Adrenal gland (tissue), 9 donors: ENCODE measurements at regions not wholly inside any gene's neighbourhood (a gene's known extent, or its start where the extent isn't known, plus 50 kb on each side); places are given as distances from the start of the nearest gene placed in this dataset.

ENCODE experiments used
- DNase-seq, 7 donors: peaks; one replicate each; pipeline ENCODE4 v3.0.0-alpha.2; 2019 to 2020
- H3K27ac ChIP-seq, 5 donors: fragments of 200-600 bp; sonication (generic) in 4 of 5; 1 replicate in 3 of 5; 2 replicates in 2 of 5; pipeline versions ENCODE4 v1.5.1 to v1.8.0; 2016 to 2020; ENCODE audit warnings: mild to moderate bottlenecking in 1 of 5
- H3K27me3 ChIP-seq: fragments of 200-600 bp; 2 replicates; pipeline ENCODE4 v1.8.0; 2021
- H3K36me3 ChIP-seq, 2 donors: fragments of 200-600 bp; replicated peaks in 1 of 2; 1 replicate in 1 of 2; 2 replicates in 1 of 2; pipeline versions ENCODE4 v1.5.1 to v1.8.0; 2018 to 2022
- H3K4me1 ChIP-seq, 2 donors: fragments of 200-600 bp; replicated peaks in 1 of 2; 1 replicate in 1 of 2; 2 replicates in 1 of 2; pipeline versions ENCODE4 v1.5.1 to v1.8.0; 2018 to 2021
- H3K4me3 ChIP-seq, 4 donors: fragments of 200-600 bp; sonication (generic) in 3 of 4; one replicate each; pipeline ENCODE4 v1.5.1; 2016 to 2018
- H3K9me3 ChIP-seq, 3 donors: fragments of 200-600 bp; sonication (generic) in 1 of 3; replicated peaks in 1 of 3; 1 replicate in 2 of 3; 2 replicates in 1 of 3; pipeline versions ENCODE4 v1.5.1 to v1.8.0; 2016 to 2021
- POLR2A ChIP-seq, 2 donors: fragments of 450-650 bp; IDR thresholded peaks; one replicate each; pipeline ENCODE4 v1.6.1; 2017; ENCODE audit warnings: antibody characterized with exemption in 2 of 2, mild to moderate bottlenecking in 2 of 2, moderate library complexity in 1 of 2
- WGBS, 4 donors: extraction: QIAGEN DNeasy Blood & Tissue Kit in 2 of 4; methylation state at CpG; one replicate each; pipeline versions ENCODE4 v1.1.5 to v1.1.7; 2013 to 2017; 5-methylcytosine and 5-hydroxymethylcytosine counted together
- intact Hi-C, 2 donors: fragments of 100-400 bp; cut with DNase I; formaldehyde crosslinking; loops; one replicate each; pipeline versions ENCODE4 v1.14.1 to v1.15.0; 2022 to 2023
- TF ChIP-seq, protein P1 (sequence below), 6 experiments: fragments of 450-650 bp in 4 of 6; fragments of 200-600 bp in 2 of 6; sonication (generic) in 1 of 6; IDR thresholded peaks; 1 replicate in 5 of 6; 2 replicates in 1 of 6; pipeline versions ENCODE4 v1.5.1 to v1.8.0; 2016 to 2021; ENCODE audit warnings: antibody characterized with exemption in 6 of 6, mild to moderate bottlenecking in 2 of 6, moderate library complexity in 1 of 6
- donor health status: healthy with polysubstance abuse.
- donor health status: Bipolar disorder and iron deficiency.
- donor health status: DM: yes; HTN: yes; CAD: no.
- donor health status: DM: no; HTN: no; CAD: no.
- donor health status: DM: no; HTN: no; CAD: no.

DNA sequence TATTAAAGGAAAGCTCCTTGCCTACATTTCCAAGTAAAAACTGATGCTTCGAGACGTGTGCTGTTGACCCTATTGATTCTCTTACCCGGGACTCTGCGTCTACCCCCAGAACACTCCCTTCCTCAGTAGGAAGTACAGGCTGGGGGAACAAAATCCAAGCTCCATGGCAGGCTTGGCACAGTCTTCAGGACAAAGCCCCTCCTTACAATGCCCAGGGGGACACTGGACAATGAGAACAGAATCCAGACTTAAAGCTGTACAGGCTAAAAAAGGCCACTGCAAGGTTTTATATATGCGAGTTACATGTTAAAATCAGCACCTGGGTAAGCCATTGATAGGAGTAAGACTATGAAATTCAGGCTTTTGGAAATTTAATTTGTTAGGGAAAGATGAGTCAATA, 250.6 kb upstream of the DAPK1 start:
- Histone ChIP-seq H3K36me3 (no peaks in the 10 kb centered on the region), H3K4me3 (no peak overlapping the region), H3K27me3 (no peaks in the 10 kb centered on the region), H3K27ac (no peak overlapping the region), H3K4me1 (no peaks in the 10 kb centered on the region), H3K9me3 (no peaks in the 10 kb centered on the region)
- WGBS, 4 donors, result 84 to 91% (median 89%) methylated on average over 5 of the region's 5 CpGs
- intact Hi-C loops, result no loop called here
- TF ChIP-seq POLR2A (IDR thresholded peaks at IDR 0.05), result no peak
- TF ChIP-seq, protein P1, sequence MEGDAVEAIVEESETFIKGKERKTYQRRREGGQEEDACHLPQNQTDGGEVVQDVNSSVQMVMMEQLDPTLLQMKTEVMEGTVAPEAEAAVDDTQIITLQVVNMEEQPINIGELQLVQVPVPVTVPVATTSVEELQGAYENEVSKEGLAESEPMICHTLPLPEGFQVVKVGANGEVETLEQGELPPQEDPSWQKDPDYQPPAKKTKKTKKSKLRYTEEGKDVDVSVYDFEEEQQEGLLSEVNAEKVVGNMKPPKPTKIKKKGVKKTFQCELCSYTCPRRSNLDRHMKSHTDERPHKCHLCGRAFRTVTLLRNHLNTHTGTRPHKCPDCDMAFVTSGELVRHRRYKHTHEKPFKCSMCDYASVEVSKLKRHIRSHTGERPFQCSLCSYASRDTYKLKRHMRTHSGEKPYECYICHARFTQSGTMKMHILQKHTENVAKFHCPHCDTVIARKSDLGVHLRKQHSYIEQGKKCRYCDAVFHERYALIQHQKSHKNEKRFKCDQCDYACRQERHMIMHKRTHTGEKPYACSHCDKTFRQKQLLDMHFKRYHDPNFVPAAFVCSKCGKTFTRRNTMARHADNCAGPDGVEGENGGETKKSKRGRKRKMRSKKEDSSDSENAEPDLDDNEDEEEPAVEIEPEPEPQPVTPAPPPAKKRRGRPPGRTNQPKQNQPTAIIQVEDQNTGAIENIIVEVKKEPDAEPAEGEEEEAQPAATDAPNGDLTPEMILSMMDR (IDR thresholded peaks at IDR 0.05), result no peak
- no peak for DNase-seq

DNA sequence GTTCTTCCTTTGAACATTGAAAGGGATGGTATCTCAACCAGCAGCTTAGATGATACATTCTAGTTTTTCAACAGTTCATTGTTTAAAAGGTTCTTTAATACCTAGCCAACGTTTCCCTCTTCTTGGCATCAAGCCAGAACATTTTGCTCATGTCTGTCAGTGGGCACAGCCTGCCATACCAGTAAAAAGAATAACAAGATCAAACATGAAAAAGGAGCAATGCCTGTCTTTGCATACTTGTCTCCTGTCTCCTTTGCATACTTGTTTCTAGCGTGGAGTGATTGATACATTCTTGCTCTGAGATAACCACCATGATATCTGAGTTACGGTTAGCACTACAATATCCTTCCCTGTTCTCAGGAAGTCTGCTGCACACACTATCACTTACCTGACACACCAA, 248.6 kb upstream of the DAPK1 start:
- DNase-seq, result no peak
- no peaks in the 10 kb centered on the region for H3K4me1 ChIP-seq
- no peaks in the 10 kb centered on the region for H3K9me3 ChIP-seq
- no peaks in the 10 kb centered on the region for H3K27me3 ChIP-seq
- no peak for TF ChIP-seq POLR2A (IDR thresholded peaks at IDR 0.05)
- TF ChIP-seq, protein P1 (IDR thresholded peaks at IDR 0.05), result no peak
- WGBS, 4 donors, result 61 to 68% (median 64%) methylated on average over 3 of the region's 3 CpGs
- no peak overlapping the region for H3K27ac ChIP-seq
- no peak overlapping the region for H3K4me3 ChIP-seq
- intact Hi-C loops, result no loop called here
- H3K36me3 ChIP-seq, result no peaks in the 10 kb centered on the region

DNA sequence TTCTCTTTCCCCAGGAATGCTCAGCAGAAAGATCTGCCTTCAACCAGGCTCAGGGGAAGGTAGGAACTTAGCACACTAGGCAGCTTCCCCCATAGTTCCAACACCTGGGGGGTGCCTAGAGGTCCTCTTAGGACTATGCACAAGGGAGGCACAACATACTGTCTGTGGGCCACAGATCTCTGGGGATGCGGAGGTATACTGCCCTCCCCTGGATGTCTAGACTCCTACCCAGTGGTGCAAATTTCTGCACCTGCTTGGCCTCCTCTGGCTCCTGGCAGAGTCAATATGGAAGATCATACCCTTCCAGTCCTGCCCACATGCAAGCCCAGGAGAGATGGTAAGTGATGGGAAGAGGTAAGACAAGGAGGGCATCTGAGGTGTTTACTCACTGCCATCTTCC, 247.5 kb upstream of the DAPK1 start:
- 71 to 93% (median 90%) methylated on average over 1 of the region's 1 CpG for WGBS, 4 donors
- H3K36me3 ChIP-seq, result no peaks in the 10 kb centered on the region
- intact Hi-C loops, result no loop called here

DNA sequence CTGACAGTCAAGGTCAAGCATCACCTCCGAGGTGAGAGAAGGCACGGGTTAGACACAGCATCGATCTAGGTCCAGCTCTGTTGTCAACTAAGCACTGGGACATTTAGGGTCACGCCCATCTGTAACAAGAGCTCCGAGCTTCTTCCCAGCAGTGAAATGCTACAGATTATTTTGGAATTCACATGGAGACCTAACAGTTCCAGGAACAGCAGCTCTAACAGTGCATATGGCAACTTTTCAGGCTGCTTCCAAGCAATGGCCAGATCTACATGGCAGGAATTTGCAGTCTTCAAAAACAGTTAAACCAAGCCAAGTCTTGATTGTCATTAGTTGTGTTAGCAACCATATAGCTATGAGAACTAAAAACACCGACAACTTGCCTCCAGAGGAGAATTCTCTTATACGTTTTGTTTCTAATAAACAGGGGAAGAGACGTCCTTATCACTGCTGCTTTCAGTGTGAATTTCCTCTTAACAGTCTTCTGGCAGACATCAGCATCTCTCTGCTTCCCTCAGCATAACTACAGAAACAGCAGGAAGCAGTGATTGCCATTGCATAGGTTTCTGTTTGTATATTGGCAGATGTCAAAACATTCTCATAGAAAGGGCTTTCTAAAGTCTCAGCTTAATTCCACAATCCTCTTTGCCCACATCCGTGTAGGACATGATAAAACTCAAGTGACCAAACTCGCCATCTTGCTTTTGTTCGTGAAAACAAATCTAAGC, 242.1 kb upstream of the DAPK1 start:
- Histone ChIP-seq H3K36me3 (no peaks in the 10 kb centered on the region), H3K4me3 (no peak overlapping the region), H3K4me1 (no peaks in the 10 kb centered on the region), H3K27me3 (no peaks in the 10 kb centered on the region), H3K9me3 (no peaks in the 10 kb centered on the region), H3K27ac (no peak overlapping the region)
- no peak for TF ChIP-seq POLR2A (IDR thresholded peaks at IDR 0.05)
- TF ChIP-seq, protein P1 (IDR thresholded peaks at IDR 0.05), result no peak
- DNase-seq, result no peak
- WGBS, 4 donors, result 65 to 74% (median 70%) methylated on average over 11 of the region's 11 CpGs
- intact Hi-C loops, result no loop called here

More for the DNA sequence above, 247.5 kb upstream of the DAPK1 start:
- Histone ChIP-seq H3K27me3 (no peaks in the 10 kb centered on the region), H3K27ac (no peak overlapping the region), H3K4me3 (no peak overlapping the region), H3K4me1 (no peaks in the 10 kb centered on the region), H3K9me3 (no peaks in the 10 kb centered on the region)
- TF ChIP-seq, protein P1 (IDR thresholded peaks at IDR 0.05), result no peak
- no peak for TF ChIP-seq POLR2A (IDR thresholded peaks at IDR 0.05)
- DNase-seq, result no peak
